Activated CD8-positive, alpha-beta memory T cell treated with anti-CD3 and anti-CD28 coated beads, Interleukin-2, amount 10 ng/mL, durations not matched to agents 7 days and 5 days (primary cell): ENCODE measurements at regions not wholly inside any gene's neighbourhood (a gene's known extent, or its start where the extent isn't known, plus 50 kb on each side); places are given as distances from the start of the nearest gene placed in this dataset.
"Not testable (repeated sequence)": the region's sequence is repeated elsewhere in the genome, so short reads cannot be mapped to it uniquely, and the experiment has no call there.

Source experiments
- ATAC-seq: fragments of 150-1000 bp; cut with Tn5 transposase; one replicate; pipeline ENCODE4 v1.10.0; 2021; ENCODE audit warnings: moderate library complexity
- CTCF ChIA-PET: fragments of 350-600 bp; sonication (Branson Sonifier 250); formaldehyde crosslinking; loops from one replicate; lab custom pipeline; 2021; ENCODE audit warnings: antibody characterized with exemption; lab: Charles Lee
- DNase-seq: peaks from one replicate; pipeline ENCODE4 v3.0.0-alpha.2; 2020
- H3K27ac Mint-ChIP-seq: one replicate; pipeline ENCODE4 v1.8.0; 2021; ENCODE audit warnings: mild to moderate bottlenecking, mixed read lengths
- H3K27me3 Mint-ChIP-seq: one replicate; pipeline ENCODE4 v1.8.0; 2021; ENCODE audit warnings: mixed read lengths
- H3K36me3 Mint-ChIP-seq: one replicate; pipeline ENCODE4 v1.8.0; 2021; ENCODE audit warnings: mild to moderate bottlenecking, mixed read lengths
- H3K4me1 Mint-ChIP-seq: one replicate; pipeline ENCODE4 v1.8.0; 2021; ENCODE audit warnings: mixed read lengths
- H3K4me3 Mint-ChIP-seq: one replicate; pipeline ENCODE4 v1.8.0; 2021; ENCODE audit warnings: mild to moderate bottlenecking, moderate library complexity, mixed read lengths
- H3K9me3 Mint-ChIP-seq: one replicate; pipeline ENCODE4 v1.8.0; 2022; ENCODE audit warnings: low read depth, mixed read lengths

DNA sequence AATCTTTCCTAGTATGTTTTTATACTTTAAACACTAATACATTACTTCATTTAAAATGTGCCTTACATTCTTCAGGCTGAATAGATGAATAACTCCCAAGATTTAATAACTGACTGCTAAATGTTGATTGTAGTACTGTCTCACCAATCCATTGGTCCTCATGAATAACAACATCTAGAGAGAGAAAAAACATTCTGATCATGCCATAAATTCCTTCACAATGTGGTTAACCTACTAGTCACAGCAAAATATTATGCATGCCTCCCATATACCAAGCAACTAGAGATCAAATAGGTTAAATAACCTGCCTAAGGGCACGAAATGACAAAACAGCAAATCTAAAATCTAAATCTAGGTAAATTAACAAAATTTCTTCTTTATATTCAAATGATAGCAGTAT, 66.2 kb downstream of the SYT15 start:
- CTCF ChIA-PET, H3K27me3 Mint-ChIP-seq, H3K4me1 Mint-ChIP-seq, ATAC-seq, H3K36me3 Mint-ChIP-seq, H3K4me3 Mint-ChIP-seq, H3K27ac Mint-ChIP-seq, H3K9me3 Mint-ChIP-seq, DNase-seq: not testable (repeated sequence)

DNA sequence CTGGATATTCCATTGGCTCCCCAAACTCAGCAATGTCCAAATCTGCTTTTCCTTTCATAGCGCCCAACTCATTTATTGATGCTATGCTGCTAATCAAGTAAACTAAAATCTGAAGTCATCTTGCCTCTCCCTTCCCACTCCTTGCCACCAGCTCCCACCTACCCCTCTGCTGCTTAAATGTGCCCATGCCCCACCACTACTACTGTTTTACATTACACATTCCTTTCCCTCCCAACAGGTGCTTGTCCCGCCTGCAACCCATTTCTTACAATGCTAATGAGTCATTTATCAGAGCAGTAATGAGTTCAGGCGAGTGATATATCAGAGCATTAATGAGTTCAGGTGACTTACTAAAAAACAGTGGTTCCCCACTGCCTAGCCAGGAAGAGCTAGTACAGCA, 67.2 kb downstream of the SYT15 start:
- H3K27me3 Mint-ChIP-seq, DNase-seq, CTCF ChIA-PET: not testable (repeated sequence)

DNA sequence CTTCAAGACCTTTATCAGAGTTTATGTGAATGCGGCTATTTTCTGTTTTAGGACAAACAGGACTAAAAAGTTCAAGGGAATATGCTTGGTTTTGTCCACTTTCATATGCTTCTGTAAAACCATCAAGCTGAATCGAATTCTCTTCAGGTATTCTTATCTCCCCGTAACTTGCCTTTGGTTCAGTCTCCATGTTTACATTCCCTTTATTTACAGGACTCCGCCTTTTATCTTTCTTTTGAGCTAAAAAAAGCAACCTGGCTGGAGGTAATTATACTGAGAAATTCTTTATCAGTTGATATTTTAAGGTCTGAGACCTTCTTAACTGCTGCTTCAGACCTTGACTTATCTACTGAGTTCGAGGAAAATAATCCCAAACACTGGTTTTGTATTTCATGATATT, 72.0 kb downstream of the SYT15 start:
- H3K4me3 Mint-ChIP-seq, H3K36me3 Mint-ChIP-seq, H3K9me3 Mint-ChIP-seq, H3K27me3 Mint-ChIP-seq, H3K4me1 Mint-ChIP-seq, ATAC-seq, CTCF ChIA-PET, DNase-seq, H3K27ac Mint-ChIP-seq: not testable (repeated sequence)

More for the DNA sequence above, 67.2 kb downstream of the SYT15 start:
- not testable (repeated sequence) for ATAC-seq, H3K4me3 Mint-ChIP-seq, H3K36me3 Mint-ChIP-seq, H3K27ac Mint-ChIP-seq, H3K9me3 Mint-ChIP-seq, H3K4me1 Mint-ChIP-seq

DNA sequence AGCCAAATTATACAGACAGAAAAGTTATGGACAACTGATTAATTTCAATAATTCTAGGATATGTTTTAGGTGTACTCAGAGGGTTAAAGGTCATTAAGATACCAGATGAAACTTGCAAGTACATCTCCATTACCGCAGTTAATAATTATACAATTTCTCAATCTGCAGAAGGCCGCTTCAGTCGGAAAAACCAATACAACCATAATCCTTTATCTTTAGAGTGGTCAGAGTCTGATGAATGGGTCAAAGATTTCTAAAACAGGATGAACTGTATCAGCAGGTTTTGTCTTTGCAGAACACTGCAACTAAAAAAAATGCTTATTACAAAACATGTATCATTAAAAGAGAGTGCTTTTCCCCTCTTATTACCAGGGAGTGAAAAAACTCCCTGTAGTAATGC, 78.5 kb downstream of the SYT15 start:
- DNase-seq, H3K27me3 Mint-ChIP-seq, CTCF ChIA-PET, H3K4me3 Mint-ChIP-seq, H3K27ac Mint-ChIP-seq, H3K4me1 Mint-ChIP-seq, H3K36me3 Mint-ChIP-seq, H3K9me3 Mint-ChIP-seq, ATAC-seq: not testable (repeated sequence)

- H3K36me3 Mint-ChIP-seq: not testable (repeated sequence)
Measured at GRCh38 chr10:46660027-46660834, 81.3 kb downstream of the SYT15 start.

DNA sequence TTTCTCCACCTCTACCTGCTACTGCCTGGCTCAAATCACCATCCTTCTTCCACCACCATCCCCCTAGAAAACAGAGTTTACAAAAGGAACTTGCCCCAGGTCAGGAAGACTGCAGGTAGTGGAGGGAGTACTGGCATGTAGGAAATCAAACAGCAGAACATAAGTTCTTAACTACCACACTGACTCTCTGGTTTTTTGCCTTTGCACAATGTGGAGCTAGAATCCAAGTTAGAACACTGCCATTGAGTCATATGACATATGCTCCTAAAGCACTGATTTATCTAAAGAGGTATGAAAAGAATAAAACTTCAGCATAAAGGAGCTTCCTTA, 81.9 kb downstream of the SYT15 start:
- H3K36me3 Mint-ChIP-seq, H3K4me1 Mint-ChIP-seq, H3K4me3 Mint-ChIP-seq, CTCF ChIA-PET, H3K9me3 Mint-ChIP-seq, ATAC-seq, DNase-seq, H3K27ac Mint-ChIP-seq, H3K27me3 Mint-ChIP-seq: not testable (repeated sequence)

More at GRCh38 chr10:46660027-46660834, 81.3 kb downstream of the SYT15 start:
- H3K9me3 Mint-ChIP-seq, DNase-seq, H3K27me3 Mint-ChIP-seq, H3K27ac Mint-ChIP-seq, CTCF ChIA-PET, H3K4me3 Mint-ChIP-seq, H3K4me1 Mint-ChIP-seq, ATAC-seq: not testable (repeated sequence)

DNA sequence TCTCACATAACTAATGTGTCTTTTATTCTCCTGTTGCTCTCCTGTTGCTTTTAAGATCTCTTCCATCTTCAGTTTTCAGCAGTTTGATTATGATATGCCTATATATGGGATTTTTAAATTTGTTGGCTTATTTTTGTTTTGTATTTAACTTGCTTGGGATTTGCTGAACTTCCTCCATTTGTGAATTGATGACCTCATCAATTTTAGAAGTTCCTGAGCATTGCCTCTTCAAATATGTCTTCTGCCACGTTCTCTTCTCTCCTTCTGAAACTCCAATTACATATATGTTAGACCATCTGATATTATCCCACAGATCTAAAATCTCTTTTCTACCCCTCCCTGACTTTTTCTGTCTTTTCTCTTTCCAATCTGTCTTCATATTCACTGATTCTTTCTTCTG, 86.6 kb downstream of the SYT15 start:
- H3K36me3 Mint-ChIP-seq, H3K9me3 Mint-ChIP-seq, ATAC-seq, H3K27ac Mint-ChIP-seq, CTCF ChIA-PET, H3K4me3 Mint-ChIP-seq, H3K4me1 Mint-ChIP-seq, DNase-seq, H3K27me3 Mint-ChIP-seq: not testable (repeated sequence)

- H3K27me3 Mint-ChIP-seq, H3K4me3 Mint-ChIP-seq, H3K9me3 Mint-ChIP-seq, CTCF ChIA-PET, H3K27ac Mint-ChIP-seq, ATAC-seq, H3K36me3 Mint-ChIP-seq, DNase-seq, H3K4me1 Mint-ChIP-seq: not testable (repeated sequence)
Measured at GRCh38 chr10:46668357-46668997, 89.5 kb downstream of the SYT15 start.

- ATAC-seq, H3K36me3 Mint-ChIP-seq, H3K27me3 Mint-ChIP-seq, H3K9me3 Mint-ChIP-seq, H3K4me3 Mint-ChIP-seq, H3K4me1 Mint-ChIP-seq, CTCF ChIA-PET, DNase-seq, H3K27ac Mint-ChIP-seq: not testable (repeated sequence)
Measured at GRCh38 chr10:46677836-46678435, 99.0 kb downstream of the SYT15 start.

- ATAC-seq, CTCF ChIA-PET, H3K27me3 Mint-ChIP-seq, H3K4me3 Mint-ChIP-seq, H3K36me3 Mint-ChIP-seq, DNase-seq, H3K9me3 Mint-ChIP-seq, H3K27ac Mint-ChIP-seq, H3K4me1 Mint-ChIP-seq: not testable (repeated sequence)
Measured at GRCh38 chr10:46691397-46691796, 112.5 kb downstream of the SYT15 start.

- H3K36me3 Mint-ChIP-seq, H3K9me3 Mint-ChIP-seq, DNase-seq, H3K4me3 Mint-ChIP-seq, CTCF ChIA-PET, H3K27ac Mint-ChIP-seq, H3K4me1 Mint-ChIP-seq, ATAC-seq, H3K27me3 Mint-ChIP-seq: not testable (repeated sequence)
Measured at GRCh38 chr10:46693218-46693617, 114.3 kb downstream of the SYT15 start.

DNA sequence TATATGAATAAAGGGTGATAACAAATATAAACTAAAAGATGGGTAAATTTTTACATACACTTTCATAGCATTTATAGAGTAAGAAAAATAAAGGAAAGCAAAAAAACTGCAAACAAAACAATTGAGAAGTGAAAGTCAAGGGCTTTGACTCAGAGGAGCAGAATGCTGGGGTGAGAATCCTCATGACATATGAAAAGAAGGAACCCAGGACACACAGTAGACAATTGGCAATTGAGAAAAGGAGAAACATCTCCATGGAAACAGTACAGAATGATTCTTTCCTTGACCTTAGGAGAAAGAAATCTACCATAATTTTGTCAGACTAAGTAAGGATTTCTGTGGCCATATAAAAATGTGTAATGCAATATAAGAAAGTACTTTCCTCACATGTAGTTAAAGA, 138.3 kb downstream of the SYT15 start:
- H3K27me3 Mint-ChIP-seq, H3K4me3 Mint-ChIP-seq, ATAC-seq, H3K4me1 Mint-ChIP-seq, DNase-seq, H3K27ac Mint-ChIP-seq, H3K9me3 Mint-ChIP-seq, CTCF ChIA-PET, H3K36me3 Mint-ChIP-seq: not testable (repeated sequence)

GRCh38 chr10:46718014-46718413, 139.1 kb downstream of the SYT15 start:
- DNase-seq, H3K4me3 Mint-ChIP-seq, H3K27me3 Mint-ChIP-seq, H3K27ac Mint-ChIP-seq, H3K9me3 Mint-ChIP-seq, CTCF ChIA-PET, ATAC-seq, H3K4me1 Mint-ChIP-seq, H3K36me3 Mint-ChIP-seq: not testable (repeated sequence)

DNA sequence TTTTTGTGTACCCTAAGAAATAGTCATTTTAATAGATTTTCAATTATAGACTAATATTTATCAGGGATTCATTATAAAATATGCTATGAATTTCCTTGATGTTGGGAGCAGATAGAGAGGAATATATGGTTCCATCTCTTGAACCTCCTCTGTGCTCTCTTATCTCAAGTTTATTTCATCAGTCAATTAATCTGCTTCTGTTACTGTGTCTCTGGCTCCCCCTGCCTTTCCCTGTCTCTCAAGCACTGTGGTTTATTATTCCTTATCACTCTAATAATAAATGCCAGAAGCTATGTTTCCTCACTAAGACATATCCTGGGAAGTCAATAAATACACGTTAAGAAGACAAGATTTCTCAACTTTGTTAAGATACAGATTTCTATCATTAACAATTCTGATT, 141.5 kb downstream of the SYT15 start:
- CTCF ChIA-PET, H3K4me1 Mint-ChIP-seq, H3K4me3 Mint-ChIP-seq, H3K36me3 Mint-ChIP-seq, H3K9me3 Mint-ChIP-seq, DNase-seq, ATAC-seq, H3K27ac Mint-ChIP-seq: not testable (repeated sequence)
- peaks cover 13% of the 10 kb centered on the region for H3K27me3 Mint-ChIP-seq
